ENCODE measurements at regions not wholly inside any gene's neighbourhood (a gene's known extent, or its start where the extent isn't known, plus 50 kb on each side); places are given as distances from the start of the nearest gene placed in this dataset.
"Not testable (repeated sequence)": the region's sequence is repeated elsewhere in the genome, so short reads cannot be mapped to it uniquely, and the experiment has no call there.

DNA sequence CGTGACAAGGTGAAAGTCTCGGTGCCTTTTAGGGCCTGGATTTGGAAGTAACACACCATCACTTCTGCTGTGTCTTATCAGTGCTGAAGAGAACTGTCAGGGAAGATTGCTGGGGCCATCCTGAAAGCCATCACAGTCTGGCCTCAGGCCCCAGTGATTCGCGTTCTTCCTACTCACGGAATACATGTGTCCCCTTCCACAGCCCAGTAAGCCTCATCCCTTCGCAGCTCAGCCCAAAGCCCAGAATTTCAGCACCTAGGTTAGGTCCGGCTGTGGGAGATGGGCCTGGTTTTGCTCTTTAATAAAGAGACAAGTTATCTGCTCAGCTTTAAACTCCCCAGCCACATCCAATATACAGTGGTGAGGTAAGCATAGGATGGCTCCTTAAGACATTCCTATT is 113.0 kb upstream of the SPACA7 start:
- H3K27ac ChIP-seq (ENCODE audit: low read depth, low read length), result no peak overlapping the region
- no peaks in the 10 kb centered on the region for H3K79me2 ChIP-seq (ENCODE audit: insufficient read depth, low read length)
- H2AFZ ChIP-seq (ENCODE audit: low read depth, low read length), result no peak overlapping the region
- H3K9ac ChIP-seq (ENCODE audit: low read length), result no peak overlapping the region
- no peak for FAIRE-seq
- Mint-ChIP-seq H3K27me3 (ENCODE audit: low read depth, unreplicated experiment) (peaks cover 46% of the 10 kb centered on the region), H3K27ac (ENCODE audit: unreplicated experiment) (no peak overlapping the region), H3K9me3 (ENCODE audit: unreplicated experiment) (no peaks in the 10 kb centered on the region), H3K4me3 (ENCODE audit: unreplicated experiment) (no peak overlapping the region), H3K36me3 (ENCODE audit: low read depth, unreplicated experiment) (no peaks in the 10 kb centered on the region), H3K4me1 (ENCODE audit: low read depth, unreplicated experiment) (no peaks in the 10 kb centered on the region)
- H3K4me2 ChIP-seq (ENCODE audit: low read length), result no peak overlapping the region
- no peak overlapping the region for H3K4me3 ChIP-seq (ENCODE audit: insufficient read depth, low read depth, low read length)
- no peaks in the 10 kb centered on the region for H3K27me3 ChIP-seq (ENCODE audit: insufficient read depth, low read length)
- no peaks in the 10 kb centered on the region for H3K4me1 ChIP-seq (ENCODE audit: insufficient read depth, low read length)
- TF ChIP-seq, protein P1, sequence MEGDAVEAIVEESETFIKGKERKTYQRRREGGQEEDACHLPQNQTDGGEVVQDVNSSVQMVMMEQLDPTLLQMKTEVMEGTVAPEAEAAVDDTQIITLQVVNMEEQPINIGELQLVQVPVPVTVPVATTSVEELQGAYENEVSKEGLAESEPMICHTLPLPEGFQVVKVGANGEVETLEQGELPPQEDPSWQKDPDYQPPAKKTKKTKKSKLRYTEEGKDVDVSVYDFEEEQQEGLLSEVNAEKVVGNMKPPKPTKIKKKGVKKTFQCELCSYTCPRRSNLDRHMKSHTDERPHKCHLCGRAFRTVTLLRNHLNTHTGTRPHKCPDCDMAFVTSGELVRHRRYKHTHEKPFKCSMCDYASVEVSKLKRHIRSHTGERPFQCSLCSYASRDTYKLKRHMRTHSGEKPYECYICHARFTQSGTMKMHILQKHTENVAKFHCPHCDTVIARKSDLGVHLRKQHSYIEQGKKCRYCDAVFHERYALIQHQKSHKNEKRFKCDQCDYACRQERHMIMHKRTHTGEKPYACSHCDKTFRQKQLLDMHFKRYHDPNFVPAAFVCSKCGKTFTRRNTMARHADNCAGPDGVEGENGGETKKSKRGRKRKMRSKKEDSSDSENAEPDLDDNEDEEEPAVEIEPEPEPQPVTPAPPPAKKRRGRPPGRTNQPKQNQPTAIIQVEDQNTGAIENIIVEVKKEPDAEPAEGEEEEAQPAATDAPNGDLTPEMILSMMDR (IDR thresholded peaks at IDR 0.05; ENCODE audit: insufficient read depth, low read depth, low read length), result no peak
- no peak for TF ChIP-seq EZH2 (IDR thresholded peaks at IDR 0.05; ENCODE audit: insufficient read depth, low read length)
- H4K20me1 ChIP-seq (ENCODE audit: insufficient read depth, low read length), result no peaks in the 10 kb centered on the region
- no peaks in the 10 kb centered on the region for H3K9me3 ChIP-seq (ENCODE audit: insufficient read depth, low read depth, low read length)
- no peak for DNase-seq (ENCODE audit: low read depth)
- H3K36me3 ChIP-seq (ENCODE audit: insufficient read depth, low read length), result no peaks in the 10 kb centered on the region

DNA sequence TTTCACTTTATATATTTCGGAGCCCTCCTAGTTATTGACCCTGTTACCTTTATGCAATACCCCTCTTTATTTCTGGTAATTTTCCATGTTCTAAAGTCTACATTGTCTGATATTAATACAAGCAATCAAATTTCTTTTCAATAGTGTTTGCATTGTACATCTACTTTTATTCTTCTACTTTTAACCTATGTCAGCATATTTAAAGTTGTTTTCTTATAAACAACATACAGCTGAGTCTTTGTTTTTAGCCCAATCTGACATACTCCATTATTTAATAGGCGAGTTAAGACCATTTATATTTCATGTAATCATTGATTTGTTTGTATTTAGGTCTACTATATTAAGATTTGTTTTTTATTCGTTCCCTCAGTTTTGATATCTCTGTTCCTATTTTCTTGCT is 108.5 kb upstream of the SPACA7 start:
- H3K36me3 Mint-ChIP-seq (ENCODE audit: low read depth, unreplicated experiment), result no peaks in the 10 kb centered on the region
- H3K4me1 ChIP-seq (ENCODE audit: insufficient read depth, low read length), result no peaks in the 10 kb centered on the region
- H3K4me1 Mint-ChIP-seq (ENCODE audit: low read depth, unreplicated experiment), result peaks cover 3% of the 10 kb centered on the region
- FAIRE-seq, result no peak
- no peak overlapping the region for H3K9ac ChIP-seq (ENCODE audit: low read length)
- H3K27me3 Mint-ChIP-seq (ENCODE audit: low read depth, unreplicated experiment), result peaks cover 21% of the 10 kb centered on the region
- H2AFZ ChIP-seq (ENCODE audit: low read depth, low read length), result no peak overlapping the region
- no peak overlapping the region for H3K4me2 ChIP-seq (ENCODE audit: low read length)
- H3K27ac ChIP-seq (ENCODE audit: low read depth, low read length), result no peak overlapping the region
- H3K9me3 Mint-ChIP-seq (ENCODE audit: unreplicated experiment), result no peaks in the 10 kb centered on the region
- DNase-seq (ENCODE audit: low read depth), result no peak
- H3K4me3 ChIP-seq (ENCODE audit: insufficient read depth, low read depth, low read length), result no peak overlapping the region
- no peaks in the 10 kb centered on the region for H3K36me3 ChIP-seq (ENCODE audit: insufficient read depth, low read length)
- no peaks in the 10 kb centered on the region for H3K79me2 ChIP-seq (ENCODE audit: insufficient read depth, low read length)
- peaks cover 2% of the 10 kb centered on the region for H3K9me3 ChIP-seq (ENCODE audit: insufficient read depth, low read depth, low read length)
- H3K27me3 ChIP-seq (ENCODE audit: insufficient read depth, low read length), result no peaks in the 10 kb centered on the region
- H3K4me3 Mint-ChIP-seq (ENCODE audit: unreplicated experiment), result no peak overlapping the region
- H4K20me1 ChIP-seq (ENCODE audit: insufficient read depth, low read length), result no peaks in the 10 kb centered on the region
- TF ChIP-seq EZH2 (IDR thresholded peaks at IDR 0.05; ENCODE audit: insufficient read depth, low read length), result no peak
- TF ChIP-seq, protein P1 (IDR thresholded peaks at IDR 0.05; ENCODE audit: insufficient read depth, low read depth, low read length), result no peak
- H3K27ac Mint-ChIP-seq (ENCODE audit: unreplicated experiment), result no peak overlapping the region

DNA sequence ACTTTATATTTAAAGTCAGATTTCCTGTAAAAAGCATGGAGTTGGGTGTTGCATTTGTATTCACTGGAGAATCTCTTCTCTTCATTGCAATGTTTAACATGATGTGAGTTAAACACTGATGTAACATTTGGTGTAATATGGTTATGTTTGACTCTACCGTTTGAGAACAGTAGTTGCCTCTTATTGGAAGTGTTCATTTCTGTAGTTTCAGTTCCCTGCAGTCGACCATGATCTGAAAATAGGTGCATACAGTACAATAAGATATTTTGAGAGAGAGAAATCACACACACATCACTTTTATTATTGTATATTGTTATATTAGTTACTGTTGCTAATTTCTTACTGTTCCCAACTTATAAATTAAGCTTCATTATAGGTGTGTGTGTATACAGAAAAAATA is 105.2 kb upstream of the SPACA7 start:
- DNase-seq (ENCODE audit: low read depth) (no peak), FAIRE-seq (no peak)
- H3K27ac ChIP-seq (ENCODE audit: low read depth, low read length), result no peak overlapping the region
- H3K4me3 ChIP-seq (ENCODE audit: insufficient read depth, low read depth, low read length), result no peak overlapping the region
- Mint-ChIP-seq H3K27ac (ENCODE audit: unreplicated experiment) (no peak overlapping the region), H3K4me3 (ENCODE audit: unreplicated experiment) (no peak overlapping the region), H3K36me3 (ENCODE audit: low read depth, unreplicated experiment) (no peaks in the 10 kb centered on the region), H3K27me3 (ENCODE audit: low read depth, unreplicated experiment) (peaks cover 33% of the 10 kb centered on the region), H3K9me3 (ENCODE audit: unreplicated experiment) (no peaks in the 10 kb centered on the region), H3K4me1 (ENCODE audit: low read depth, unreplicated experiment) (peaks cover 3% of the 10 kb centered on the region)
- no peaks in the 10 kb centered on the region for H4K20me1 ChIP-seq (ENCODE audit: insufficient read depth, low read length)
- no peak overlapping the region for H3K9ac ChIP-seq (ENCODE audit: low read length)
- no peak overlapping the region for H3K4me2 ChIP-seq (ENCODE audit: low read length)
- H3K27me3 ChIP-seq (ENCODE audit: insufficient read depth, low read length), result no peaks in the 10 kb centered on the region
- no peak overlapping the region for H2AFZ ChIP-seq (ENCODE audit: low read depth, low read length)
- no peaks in the 10 kb centered on the region for H3K36me3 ChIP-seq (ENCODE audit: insufficient read depth, low read length)
- no peaks in the 10 kb centered on the region for H3K4me1 ChIP-seq (ENCODE audit: insufficient read depth, low read length)
- no peak for TF ChIP-seq EZH2 (IDR thresholded peaks at IDR 0.05; ENCODE audit: insufficient read depth, low read length)
- TF ChIP-seq, protein P1 (IDR thresholded peaks at IDR 0.05; ENCODE audit: insufficient read depth, low read depth, low read length), result no peak
- no peaks in the 10 kb centered on the region for H3K79me2 ChIP-seq (ENCODE audit: insufficient read depth, low read length)
- peaks cover 4% of the 10 kb centered on the region for H3K9me3 ChIP-seq (ENCODE audit: insufficient read depth, low read depth, low read length)

DNA sequence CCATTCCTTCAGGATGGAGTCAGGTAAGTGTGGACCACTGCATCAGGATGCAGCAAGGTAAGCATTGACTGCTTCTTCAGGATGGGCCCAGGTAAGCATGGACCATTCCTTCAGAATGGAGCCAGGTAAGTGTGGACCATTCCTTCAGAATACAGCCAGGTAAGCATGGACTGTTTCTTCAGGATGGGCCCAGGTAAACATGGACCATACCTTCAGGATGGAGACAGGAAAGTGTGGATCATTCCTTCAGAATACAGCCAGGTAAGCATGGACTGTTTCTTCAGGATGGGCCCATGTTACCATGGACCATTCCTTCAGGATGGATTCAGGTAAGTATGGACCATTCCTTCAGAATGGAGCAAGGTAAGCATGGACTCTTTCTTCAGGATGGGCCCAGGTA is 89.4 kb upstream of the SPACA7 start:
- H3K27me3 Mint-ChIP-seq (ENCODE audit: low read depth, unreplicated experiment); H3K4me1 Mint-ChIP-seq (ENCODE audit: low read depth, unreplicated experiment); H3K4me1 ChIP-seq (ENCODE audit: insufficient read depth, low read length); H3K27ac ChIP-seq (ENCODE audit: low read depth, low read length); H3K27me3 ChIP-seq (ENCODE audit: insufficient read depth, low read length); H3K79me2 ChIP-seq (ENCODE audit: insufficient read depth, low read length); H3K4me3 ChIP-seq (ENCODE audit: insufficient read depth, low read depth, low read length); H4K20me1 ChIP-seq (ENCODE audit: insufficient read depth, low read length); H3K9me3 Mint-ChIP-seq (ENCODE audit: unreplicated experiment); H3K9me3 ChIP-seq (ENCODE audit: insufficient read depth, low read depth, low read length); H3K36me3 Mint-ChIP-seq (ENCODE audit: low read depth, unreplicated experiment); H3K4me2 ChIP-seq (ENCODE audit: low read length); H2AFZ ChIP-seq (ENCODE audit: low read depth, low read length); DNase-seq (ENCODE audit: low read depth); FAIRE-seq; H3K4me3 Mint-ChIP-seq (ENCODE audit: unreplicated experiment); H3K27ac Mint-ChIP-seq (ENCODE audit: unreplicated experiment); H3K9ac ChIP-seq (ENCODE audit: low read length); H3K36me3 ChIP-seq (ENCODE audit: insufficient read depth, low read length): not testable (repeated sequence)

Data from astrocyte (in vitro differentiated cells and primary cell).